KMS-11 (cell line): ENCODE measurements at regions not wholly inside any gene's neighbourhood (a gene's known extent, or its start where the extent isn't known, plus 50 kb on each side); places are given as distances from the start of the nearest gene placed in this dataset.

Experiments used
- H2AFZ ChIP-seq: fragments of 200-600 bp; sonication (generic); 2 replicates; pipeline ENCODE4 v1.6.1; 2016; ENCODE audit warnings: antibody characterized with exemption, mixed run types, low read depth
- H3K27ac ChIP-seq: fragments of 200-600 bp; sonication (generic); 2 replicates; pipeline ENCODE4 v1.6.1; 2016; ENCODE audit warnings: mild to moderate bottlenecking, mixed run types
- H3K27me3 ChIP-seq: fragments of 200-600 bp; sonication (generic); 2 replicates; pipeline ENCODE4 v1.6.1; 2017; ENCODE audit warnings: mild to moderate bottlenecking, low read depth, mixed run types, moderate library complexity; ENCODE audit not compliant: insufficient read depth
- H3K36me3 ChIP-seq: fragments of 200-600 bp; sonication (generic); 2 replicates; pipeline ENCODE4 v1.6.1; 2017; ENCODE audit warnings: mild to moderate bottlenecking, mixed run types; ENCODE audit not compliant: insufficient read depth
- H3K4me1 ChIP-seq: fragments of 200-600 bp; sonication (generic); 2 replicates; pipeline ENCODE4 v1.6.1; 2016; ENCODE audit warnings: mild to moderate bottlenecking, low read depth, mixed run types; ENCODE audit not compliant: poor library complexity, severe bottlenecking
- H3K4me2 ChIP-seq: fragments of 200-600 bp; sonication (generic); 2 replicates; pipeline ENCODE4 v1.7.0; 2016; ENCODE audit warnings: mild to moderate bottlenecking, mixed run types
- H3K4me3 ChIP-seq: fragments of 200-600 bp; sonication (generic); IDR thresholded peaks from 2 replicates; pipeline ENCODE4 v1.6.1; 2017; ENCODE audit warnings: low read depth, low read length, mixed read lengths; ENCODE audit not compliant: insufficient read depth
- H3K79me2 ChIP-seq: fragments of 200-600 bp; sonication (generic); 2 replicates; pipeline ENCODE4 v1.6.1; 2016; ENCODE audit warnings: low read depth, mixed run types; ENCODE audit not compliant: insufficient read depth
- H3K9ac ChIP-seq: fragments of 200-600 bp; sonication (generic); 2 replicates; pipeline ENCODE4 v1.6.1; 2016; ENCODE audit warnings: mild to moderate bottlenecking, mixed run types
- H4K20me1 ChIP-seq: fragments of 200-600 bp; sonication (generic); 2 replicates; pipeline ENCODE4 v1.6.1; 2016; ENCODE audit warnings: mild to moderate bottlenecking, mixed run types; ENCODE audit not compliant: insufficient read depth
- CTCF ChIP-seq: fragments of 200-600 bp; sonication (generic); conservative IDR thresholded peaks from 2 replicates; pipeline ENCODE4 v1.6.1; 2017; ENCODE audit warnings: low read depth, mild to moderate bottlenecking, antibody characterized with exemption, low read length, moderate library complexity, mixed read lengths

- Histone ChIP-seq H3K4me2 (no peak overlapping the region), H3K4me1 (peaks cover 12% of the 10 kb centered on the region)
Observed at GRCh38 chr5:130427222-130427955, 523.1 kb downstream of the CHSY3 start.

GRCh38 chr5:130425424-130425823, 521.2 kb downstream of the CHSY3 start:
- H3K27me3 ChIP-seq: no peaks in the 10 kb centered on the region
- no peak overlapping the region for H3K27ac ChIP-seq
- no peaks in the 10 kb centered on the region for H3K4me1 ChIP-seq
- TF ChIP-seq CTCF: no peak
- H4K20me1 ChIP-seq: no peaks in the 10 kb centered on the region
- no peak overlapping the region for H3K4me2 ChIP-seq
- H3K4me3 ChIP-seq: no peak overlapping the region
- H3K36me3 ChIP-seq: no peaks in the 10 kb centered on the region
- H2AFZ ChIP-seq: no peak overlapping the region
- no peaks in the 10 kb centered on the region for H3K79me2 ChIP-seq
- H3K9ac ChIP-seq: no peak overlapping the region

More at GRCh38 chr5:130427222-130427955, 523.1 kb downstream of the CHSY3 start:
- no peaks in the 10 kb centered on the region for H3K36me3 ChIP-seq
- no peaks in the 10 kb centered on the region for H3K27me3 ChIP-seq
- no peak overlapping the region for H2AFZ ChIP-seq
- H3K9ac ChIP-seq: no peak overlapping the region
- H3K27ac ChIP-seq: no peak overlapping the region
- no peak overlapping the region for H3K4me3 ChIP-seq
- no peaks in the 10 kb centered on the region for H3K79me2 ChIP-seq
- no peak for TF ChIP-seq CTCF
- no peaks in the 10 kb centered on the region for H4K20me1 ChIP-seq

- no peak for TF ChIP-seq CTCF
- Histone ChIP-seq H3K4me1 (no peaks in the 10 kb centered on the region), H3K4me3 (no peak overlapping the region), H3K4me2 (no peak overlapping the region), H3K27ac (no peak overlapping the region), H3K79me2 (no peaks in the 10 kb centered on the region), H3K9ac (no peak overlapping the region), H3K27me3 (no peaks in the 10 kb centered on the region), H3K36me3 (no peaks in the 10 kb centered on the region), H4K20me1 (no peaks in the 10 kb centered on the region), H2AFZ (no peak overlapping the region)
Observed at GRCh38 chr5:130424341-130424740, 520.1 kb downstream of the CHSY3 start.

GRCh38 chr5:130402906-130403305, 498.6 kb downstream of the CHSY3 start:
- H3K9ac ChIP-seq: no peak overlapping the region
- H4K20me1 ChIP-seq: no peaks in the 10 kb centered on the region
- H2AFZ ChIP-seq: no peak overlapping the region
- H3K27me3 ChIP-seq: no peaks in the 10 kb centered on the region
- H3K79me2 ChIP-seq: no peaks in the 10 kb centered on the region
- H3K4me3 ChIP-seq: no peak overlapping the region
- no peaks in the 10 kb centered on the region for H3K4me1 ChIP-seq
- TF ChIP-seq CTCF: no peak
- H3K27ac ChIP-seq: no peak overlapping the region
- no peaks in the 10 kb centered on the region for H3K36me3 ChIP-seq
- no peak overlapping the region for H3K4me2 ChIP-seq
